KG1 (cell line): ENCODE measurements at regions not wholly inside any gene's neighbourhood (a gene's known extent, or its start where the extent isn't known, plus 50 kb on each side); places are given as distances from the start of the nearest gene placed in this dataset.

Experiments used
- DNase-seq: peaks from one replicate; lab custom pipeline; 2025; lab: John Stamatoyannopoulos, UW

GRCh38 chr3:46090161-46090591 is 62.9 kb upstream of the XCR1 start:
- no peak for DNase-seq

GRCh38 chr3:46089237-46090011 is 62.1 kb upstream of the XCR1 start:
- no peak for DNase-seq

GRCh38 chr3:46087871-46088270 is 60.6 kb upstream of the XCR1 start:
- DNase-seq, result peak; percentile 30

GRCh38 chr3:46086986-46087385 is 59.7 kb upstream of the XCR1 start:
- DNase-seq, result no peak

- no peak for DNase-seq
Measured at GRCh38 chr3:46086083-46086437, 58.8 kb upstream of the XCR1 start.

- no peak for DNase-seq
Measured at GRCh38 chr3:46085421-46086082, 58.3 kb upstream of the XCR1 start.

GRCh38 chr3:46083956-46084355 is 56.7 kb upstream of the XCR1 start:
- no peak for DNase-seq

GRCh38 chr3:46082849-46083248 is 55.6 kb upstream of the XCR1 start:
- no peak for DNase-seq

GRCh38 chr3:46082021-46082420 is 54.7 kb upstream of the XCR1 start:
- no peak for DNase-seq

GRCh38 chr3:46080969-46081345 is 53.7 kb upstream of the XCR1 start:
- no peak for DNase-seq

- no peak for DNase-seq
Measured at GRCh38 chr3:46080124-46080968, 53.1 kb upstream of the XCR1 start.

- peak; percentile 88 for DNase-seq
Measured at GRCh38 chr3:46078712-46079400, 51.6 kb upstream of the XCR1 start.
